ENCODE measurements at regions not wholly inside any gene's neighbourhood (a gene's known extent, or its start where the extent isn't known, plus 50 kb on each side); places are given as distances from the start of the nearest gene placed in this dataset.

DNA sequence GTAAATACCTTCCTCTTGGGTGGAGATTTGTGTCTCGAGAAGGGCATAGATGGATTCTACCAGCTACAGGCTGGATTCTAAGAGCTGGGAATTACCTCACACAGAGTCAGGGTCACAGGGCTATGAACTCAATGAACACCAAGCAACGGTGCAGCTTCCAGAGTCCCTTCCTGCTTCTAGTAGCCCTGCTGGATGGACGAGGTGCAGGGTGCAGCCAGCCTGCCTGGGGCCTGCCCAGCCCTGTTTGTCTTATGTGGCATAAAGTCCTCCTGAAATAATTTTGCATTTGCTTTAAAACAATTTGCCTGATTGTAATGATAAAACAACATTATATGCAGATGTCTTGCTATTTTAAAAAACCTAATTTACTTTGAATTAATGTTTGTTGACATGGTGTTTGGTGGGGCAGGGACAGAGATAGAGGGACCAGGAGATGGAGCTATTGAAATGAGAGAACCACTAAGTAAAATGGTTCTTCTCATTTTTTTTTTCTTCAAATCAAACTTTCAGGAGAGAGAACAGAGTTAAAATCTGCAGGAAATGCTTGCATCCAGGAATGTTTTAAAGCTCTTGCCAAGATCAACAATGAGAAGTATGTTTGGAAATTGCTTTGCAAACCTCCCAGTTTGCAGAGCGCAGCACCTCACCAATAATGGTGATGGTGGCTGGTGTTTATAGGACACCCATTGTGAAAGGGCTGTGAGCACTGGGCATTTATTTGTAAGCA lies 305.4 kb upstream of the PODXL start:
- no peak overlapping the region for H3K27ac Mint-ChIP-seq (ENCODE audit: unreplicated experiment)
- no peak for DNase-seq
- no peaks in the 10 kb centered on the region for H3K4me1 Mint-ChIP-seq (ENCODE audit: low read depth, unreplicated experiment)
- no peaks in the 10 kb centered on the region for H3K27me3 Mint-ChIP-seq (ENCODE audit: unreplicated experiment)
- no peak overlapping the region for H3K4me3 Mint-ChIP-seq (ENCODE audit: unreplicated experiment)
- peaks cover 1% of the 10 kb centered on the region for H3K9me3 Mint-ChIP-seq (ENCODE audit: unreplicated experiment)
- no peaks in the 10 kb centered on the region for H3K36me3 Mint-ChIP-seq (ENCODE audit: unreplicated experiment)
- no peak for TF ChIP-seq CTCF (IDR thresholded peaks at IDR 0.05; ENCODE audit: partially characterized antibody, unreplicated experiment)

DNA sequence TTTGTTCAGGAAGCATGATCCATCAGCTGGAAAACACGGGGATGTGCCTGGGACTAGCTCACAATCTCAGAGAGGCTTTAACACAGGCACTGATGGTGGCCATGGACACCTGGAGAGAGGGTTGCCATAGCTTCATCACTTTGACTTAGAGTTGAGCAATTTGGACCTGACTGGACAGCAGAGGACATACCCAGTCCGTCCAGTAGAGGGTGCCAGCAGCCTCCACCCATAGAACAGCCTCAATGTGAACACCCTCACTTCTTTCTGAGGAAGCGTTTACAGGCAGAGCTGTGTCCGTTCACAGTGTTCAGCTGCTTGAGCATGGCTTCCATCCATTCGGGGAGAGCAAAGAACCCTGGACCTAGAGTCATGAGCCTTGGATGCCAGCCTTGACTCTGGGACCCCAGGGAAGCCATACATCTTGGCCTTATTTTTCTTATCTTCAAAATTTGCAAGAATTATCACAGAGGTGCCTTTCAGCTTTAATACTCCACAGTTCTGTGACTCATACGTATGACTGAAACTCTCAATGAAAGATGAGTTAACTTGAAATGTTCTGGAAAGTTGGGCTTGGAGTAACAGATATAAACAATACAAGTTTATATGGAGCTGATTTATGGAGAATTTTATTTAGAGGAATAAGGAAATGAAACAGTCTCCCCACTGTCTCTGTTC lies 302.9 kb upstream of the PODXL start:
- Mint-ChIP-seq H3K27me3 (ENCODE audit: unreplicated experiment) (no peaks in the 10 kb centered on the region), H3K27ac (ENCODE audit: unreplicated experiment) (no peak overlapping the region), H3K9me3 (ENCODE audit: unreplicated experiment) (peaks cover 3% of the 10 kb centered on the region), H3K4me1 (ENCODE audit: low read depth, unreplicated experiment) (no peaks in the 10 kb centered on the region), H3K4me3 (ENCODE audit: unreplicated experiment) (no peak overlapping the region), H3K36me3 (ENCODE audit: unreplicated experiment) (peaks cover 10% of the 10 kb centered on the region)
- peak; percentile 83 for DNase-seq
- TF ChIP-seq CTCF (IDR thresholded peaks at IDR 0.05; ENCODE audit: partially characterized antibody, unreplicated experiment): peak; percentile 91

DNA sequence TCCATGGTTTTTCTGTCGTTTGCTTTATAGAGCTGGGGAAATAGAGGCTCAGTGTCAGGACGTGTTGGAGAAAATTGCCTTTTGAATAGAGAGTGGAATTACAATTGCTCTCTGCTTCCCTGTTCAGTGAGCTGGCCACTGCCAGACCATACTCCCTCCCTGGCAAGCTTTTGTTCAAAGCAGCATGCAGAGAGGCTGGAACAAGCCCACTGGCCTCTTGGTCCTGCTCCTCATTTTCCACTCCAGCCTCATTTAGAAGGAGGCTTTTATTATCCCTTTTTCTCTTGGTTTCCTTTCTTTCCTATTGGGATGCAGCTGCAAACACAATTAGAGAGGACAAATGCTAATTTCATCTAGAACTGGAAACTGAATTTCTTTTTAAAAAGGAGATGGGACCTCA lies 302.2 kb upstream of the PODXL start:
- no peaks in the 10 kb centered on the region for H3K27me3 Mint-ChIP-seq (ENCODE audit: unreplicated experiment)
- DNase-seq: no peak

DNA sequence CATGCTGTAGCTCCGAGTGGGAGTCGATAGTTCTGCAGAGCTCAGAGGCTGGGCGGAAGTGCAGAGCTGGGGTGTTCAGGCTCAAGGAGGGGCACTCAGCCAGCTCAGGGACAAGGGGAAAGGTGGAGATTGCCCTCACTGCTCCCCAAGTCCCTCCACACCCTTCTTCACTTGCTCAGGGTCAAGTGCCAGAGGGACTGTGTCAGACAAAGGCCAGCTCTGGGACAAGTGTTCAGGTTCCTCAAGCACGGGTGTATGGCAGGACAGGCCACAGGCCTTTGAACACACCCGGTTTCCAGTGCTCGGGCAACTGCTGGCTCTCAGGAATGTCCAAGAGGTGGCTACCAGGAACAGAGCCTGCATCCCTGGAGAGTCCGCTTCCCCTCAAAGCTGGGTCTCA lies 293.0 kb upstream of the PODXL start:
- Mint-ChIP-seq H3K9me3 (ENCODE audit: unreplicated experiment) (no peaks in the 10 kb centered on the region), H3K4me1 (ENCODE audit: low read depth, unreplicated experiment) (peaks cover 24% of the 10 kb centered on the region), H3K36me3 (ENCODE audit: unreplicated experiment) (peaks cover 11% of the 10 kb centered on the region), H3K27me3 (ENCODE audit: unreplicated experiment) (peaks cover 9% of the 10 kb centered on the region), H3K27ac (ENCODE audit: unreplicated experiment) (peak overlapping the region; percentile 87), H3K4me3 (ENCODE audit: unreplicated experiment) (no peak overlapping the region)
- TF ChIP-seq CTCF (IDR thresholded peaks at IDR 0.05; ENCODE audit: partially characterized antibody, unreplicated experiment): no peak
- DNase-seq: no peak

More for the DNA sequence above, 302.2 kb upstream of the PODXL start:
- TF ChIP-seq CTCF (IDR thresholded peaks at IDR 0.05; ENCODE audit: partially characterized antibody, unreplicated experiment): no peak
- H3K27ac Mint-ChIP-seq (ENCODE audit: unreplicated experiment): no peak overlapping the region
- H3K36me3 Mint-ChIP-seq (ENCODE audit: unreplicated experiment): peaks cover 10% of the 10 kb centered on the region
- no peaks in the 10 kb centered on the region for H3K4me1 Mint-ChIP-seq (ENCODE audit: low read depth, unreplicated experiment)
- peaks cover 3% of the 10 kb centered on the region for H3K9me3 Mint-ChIP-seq (ENCODE audit: unreplicated experiment)
- H3K4me3 Mint-ChIP-seq (ENCODE audit: unreplicated experiment): no peak overlapping the region

GRCh38 chr7:131848033-131848432 lies 291.6 kb upstream of the PODXL start:
- H3K36me3 Mint-ChIP-seq (ENCODE audit: unreplicated experiment): peaks cover 10% of the 10 kb centered on the region
- no peak for TF ChIP-seq CTCF (IDR thresholded peaks at IDR 0.05; ENCODE audit: partially characterized antibody, unreplicated experiment)
- no peaks in the 10 kb centered on the region for H3K9me3 Mint-ChIP-seq (ENCODE audit: unreplicated experiment)
- no peak for DNase-seq
- no peak overlapping the region for H3K4me3 Mint-ChIP-seq (ENCODE audit: unreplicated experiment)
- no peak overlapping the region for H3K27ac Mint-ChIP-seq (ENCODE audit: unreplicated experiment)
- H3K4me1 Mint-ChIP-seq (ENCODE audit: low read depth, unreplicated experiment): peaks cover 27% of the 10 kb centered on the region
- peaks cover 9% of the 10 kb centered on the region for H3K27me3 Mint-ChIP-seq (ENCODE audit: unreplicated experiment)
